IMR-90 (cell line): ENCODE measurements at regions not wholly inside any gene's neighbourhood (a gene's known extent, or its start where the extent isn't known, plus 50 kb on each side); places are given as distances from the start of the nearest gene placed in this dataset.

ENCODE experiments used
- ATAC-seq: fragments of 200-7000 bp; cut with Tn5 transposase; 2 replicates; pipeline ENCODE4 v1.9.1; 2020; ENCODE audit warnings: low read depth, mild to moderate bottlenecking, moderate library complexity
- BruUV-seq: library from RNA; stranded (reverse); fragments of 400-500 nt; replicated peaks from 2 replicates; lab custom pipeline; 2021; lab: Mats Ljungman, UMichigan
- CTCF ChIA-PET: fragments of 300-600 bp; formaldehyde crosslinking; extraction: SDS; loops from one replicate; lab custom pipeline; 2021; ENCODE audit warnings: antibody characterized with exemption; lab: Yijun Ruan, JAX
- POLR2A ChIA-PET: fragments of 300-600 bp; sonication (Branson Sonifier 250); formaldehyde crosslinking; loops from one replicate; lab custom pipeline; 2022; ENCODE audit warnings: antibody characterized with exemption; ENCODE audit not compliant: unreplicated experiment; lab: Charles Lee
- DNase-seq: peaks from one replicate; pipeline ENCODE4 v3.0.0; 2013
- H2AFZ ChIP-seq: replicated peaks from 2 replicates; pipeline ENCODE3; 2013; ENCODE audit warnings: low read length, mild to moderate bottlenecking; ENCODE audit not compliant: poor library complexity
- H2AK5ac ChIP-seq: 2 replicates; pipeline ENCODE4 v1.6.1; 2013; ENCODE audit warnings: low read depth, low read length, inconsistent platforms
- H2AK9ac ChIP-seq: replicated peaks from 2 replicates; pipeline ENCODE3; 2013; ENCODE audit warnings: mild to moderate bottlenecking, low read depth, low read length, moderate library complexity; ENCODE audit not compliant: poor library complexity
- H2BK120ac ChIP-seq: 2 replicates; pipeline ENCODE4 v1.6.1; 2013; ENCODE audit warnings: low read depth, low read length, inconsistent platforms
- H2BK15ac ChIP-seq: 3 replicates; pipeline ENCODE4 v1.6.1; 2013; ENCODE audit warnings: low read depth, low read length, inconsistent platforms
- H2BK20ac ChIP-seq: 2 replicates; pipeline ENCODE4 v1.6.1; 2013; ENCODE audit warnings: low read depth, mild to moderate bottlenecking, inconsistent platforms, low read length, moderate library complexity
- H2BK5ac ChIP-seq: 2 replicates; pipeline ENCODE4 v1.6.1; 2013; ENCODE audit warnings: mild to moderate bottlenecking, low read depth, low read length, inconsistent platforms; ENCODE audit not compliant: poor library complexity, severe bottlenecking
- H3K14ac ChIP-seq: replicated peaks from 2 replicates; pipeline ENCODE4 v1.6.1; 2013; ENCODE audit warnings: low read depth, low read length, inconsistent platforms
- H3K18ac ChIP-seq: 2 replicates; pipeline ENCODE4 v1.6.1; 2013; ENCODE audit warnings: low read depth, low read length, control low read depth
- H3K23ac ChIP-seq: 2 replicates; pipeline ENCODE4 v1.6.1; 2013; ENCODE audit warnings: low read depth, low read length, inconsistent platforms
- H3K27ac ChIP-seq: 2 replicates; pipeline ENCODE4 v1.5.1; 2013; ENCODE audit warnings: mild to moderate bottlenecking, control low read depth, low read length; ENCODE audit not compliant: insufficient read depth
- H3K27me3 ChIP-seq: 2 replicates; pipeline ENCODE4 v1.6.1; 2013; ENCODE audit warnings: low read length; ENCODE audit not compliant: control insufficient read depth, insufficient read depth
- H3K36me3 ChIP-seq: 2 replicates; pipeline ENCODE4 v1.6.1; 2013; ENCODE audit warnings: low read length, mixed read lengths; ENCODE audit not compliant: control insufficient read depth, insufficient read depth
- H3K4ac ChIP-seq: 2 replicates; pipeline ENCODE4 v1.6.1; 2013; ENCODE audit warnings: low read depth, low read length, inconsistent platforms
- H3K4me1 ChIP-seq: 2 replicates; pipeline ENCODE4 v1.6.1; 2013; ENCODE audit warnings: low read length, mixed read lengths; ENCODE audit not compliant: control insufficient read depth, insufficient read depth
- H3K4me2 ChIP-seq: 2 replicates; pipeline ENCODE4 v1.6.1; 2013; ENCODE audit warnings: low read depth, mild to moderate bottlenecking, control low read depth, low read length, moderate library complexity
- H3K4me3 ChIP-seq: 2 replicates; pipeline ENCODE4 v1.5.1; 2013; ENCODE audit warnings: low read depth, mild to moderate bottlenecking, control low read depth, low read length, moderate library complexity; ENCODE audit not compliant: insufficient read depth
- H3K56ac ChIP-seq: 2 replicates; pipeline ENCODE4 v1.6.1; 2013; ENCODE audit warnings: low read length, inconsistent platforms; ENCODE audit not compliant: insufficient read depth; ENCODE audit errors: extremely low read depth
- H3K79me1 ChIP-seq, 2 experiments: 2 replicates each; pipeline ENCODE4 v1.6.1; 2013; ENCODE audit warnings: low read length in 2 of 2, inconsistent platforms in 1 of 2, low read depth in 1 of 2
- H3K9ac ChIP-seq: 2 replicates; pipeline ENCODE4 v1.6.1; 2013; ENCODE audit warnings: low read depth, low read length, control low read depth
- H3K9me1 ChIP-seq: 2 replicates; pipeline ENCODE4 v1.6.1; 2013; ENCODE audit warnings: low read length, inconsistent platforms; ENCODE audit not compliant: insufficient read depth
- H3K9me3 ChIP-seq: 2 replicates; pipeline ENCODE4 v1.6.1; 2013; ENCODE audit warnings: low read length; ENCODE audit not compliant: control insufficient read depth, insufficient read depth
- H4K20me1 ChIP-seq: 2 replicates; pipeline ENCODE4 v1.6.1; 2013; ENCODE audit warnings: low read length, inconsistent platforms; ENCODE audit not compliant: insufficient read depth
- H4K5ac ChIP-seq: 2 replicates; pipeline ENCODE4 v1.6.1; 2013; ENCODE audit warnings: mild to moderate bottlenecking, low read depth, low read length, control low read depth
- H4K8ac ChIP-seq, 2 experiments: 2 replicates each; pipeline ENCODE4 v1.6.1; 2013; ENCODE audit warnings: low read depth in 2 of 2, low read length in 2 of 2, control low read depth in 1 of 2, inconsistent platforms in 1 of 2
- H4K91ac ChIP-seq: 2 replicates; pipeline ENCODE4 v1.6.1; 2013; ENCODE audit warnings: low read depth, low read length, inconsistent platforms; ENCODE audit not compliant: insufficient read depth
- CEBPB ChIP-seq: IDR thresholded peaks from 2 replicates; pipeline ENCODE4 v1.6.1; 2012; ENCODE audit warnings: low read depth, low read length, improper control_type of control experiment
- CHD1 ChIP-seq: IDR thresholded peaks from 2 replicates; pipeline ENCODE4 v1.6.1; 2012; ENCODE audit warnings: low read depth, low read length, improper control_type of control experiment
- MAFK ChIP-seq: IDR thresholded peaks from 2 replicates; pipeline ENCODE4 v1.6.1; 2012; ENCODE audit warnings: low read depth, low read length, improper control_type of control experiment
- WGBS, 2 experiments: methylation state at CpG; one replicate each; pipeline versions ENCODE4 v1.1.5 to v1.1.7; 2013; ENCODE audit warnings: missing lambda C conversion rate in 2 of 2; ENCODE audit not compliant: insufficient read length in 1 of 2; ENCODE audit errors: extremely low coverage in 2 of 2; 5-methylcytosine and 5-hydroxymethylcytosine counted together
- dilution Hi-C: fragments of 300-500 bp; cut with HindIII; formaldehyde crosslinking; loops from one replicate; pipeline ENCODE4 v1.14.3; 2018; ENCODE audit warnings: low sequenced_read_pairs; ENCODE audit not compliant: unreplicated experiment
- in situ Hi-C: fragments of 300-500 bp; cut with MboI; formaldehyde crosslinking; loops from 3 replicates; pipeline ENCODE4 v1.14.3; 2019; ENCODE audit warnings: low sequenced_read_pairs, inconsistent platforms, mixed read lengths
- intact Hi-C: fragments of 100-400 bp; cut with micrococcal nuclease; formaldehyde crosslinking; loops from 2 replicates; pipeline ENCODE4 v1.10.0; 2022
- TF ChIP-seq, protein P1 (sequence below): conservative IDR thresholded peaks from 2 replicates; pipeline ENCODE4 v1.5.1; 2012; ENCODE audit warnings: mild to moderate bottlenecking, low read depth, low read length, improper control_type of control experiment
- TF ChIP-seq, protein P2 (sequence below): fragments of 150-350 bp; IDR thresholded peaks from 2 replicates; pipeline ENCODE4 v1.6.1; 2017; ENCODE audit warnings: mild to moderate bottlenecking, antibody characterized with exemption, low read length, low read depth
- TF ChIP-seq, protein P3 (sequence below): fragments of 150-350 bp; IDR thresholded peaks from 2 replicates; pipeline ENCODE4 v1.6.1; 2016; ENCODE audit warnings: low read depth, mild to moderate bottlenecking, low read length, moderate library complexity, borderline replicate concordance

DNA sequence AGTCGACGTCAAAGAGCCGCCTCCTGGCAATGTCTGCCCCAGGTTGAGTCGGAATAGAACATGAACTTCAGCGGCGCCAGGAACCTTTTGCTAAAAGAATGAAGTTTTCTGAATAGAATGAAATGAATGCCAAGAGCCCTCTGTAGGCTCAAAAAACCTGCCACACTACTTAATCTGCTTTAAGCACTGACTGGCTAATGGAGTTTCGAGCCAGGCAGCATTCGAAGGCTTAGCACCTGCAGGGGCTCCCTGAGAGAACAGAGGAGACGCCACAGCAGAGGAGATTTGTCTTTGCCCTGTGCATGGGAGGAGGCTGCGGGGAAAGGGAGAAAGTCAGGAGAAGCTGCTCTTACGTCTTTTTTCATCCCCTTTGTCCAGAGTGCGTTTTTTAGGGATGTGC lies 641.7 kb downstream of the AJAP1 start:
- TF ChIP-seq CHD1, result no peak
- TF ChIP-seq, protein P1, sequence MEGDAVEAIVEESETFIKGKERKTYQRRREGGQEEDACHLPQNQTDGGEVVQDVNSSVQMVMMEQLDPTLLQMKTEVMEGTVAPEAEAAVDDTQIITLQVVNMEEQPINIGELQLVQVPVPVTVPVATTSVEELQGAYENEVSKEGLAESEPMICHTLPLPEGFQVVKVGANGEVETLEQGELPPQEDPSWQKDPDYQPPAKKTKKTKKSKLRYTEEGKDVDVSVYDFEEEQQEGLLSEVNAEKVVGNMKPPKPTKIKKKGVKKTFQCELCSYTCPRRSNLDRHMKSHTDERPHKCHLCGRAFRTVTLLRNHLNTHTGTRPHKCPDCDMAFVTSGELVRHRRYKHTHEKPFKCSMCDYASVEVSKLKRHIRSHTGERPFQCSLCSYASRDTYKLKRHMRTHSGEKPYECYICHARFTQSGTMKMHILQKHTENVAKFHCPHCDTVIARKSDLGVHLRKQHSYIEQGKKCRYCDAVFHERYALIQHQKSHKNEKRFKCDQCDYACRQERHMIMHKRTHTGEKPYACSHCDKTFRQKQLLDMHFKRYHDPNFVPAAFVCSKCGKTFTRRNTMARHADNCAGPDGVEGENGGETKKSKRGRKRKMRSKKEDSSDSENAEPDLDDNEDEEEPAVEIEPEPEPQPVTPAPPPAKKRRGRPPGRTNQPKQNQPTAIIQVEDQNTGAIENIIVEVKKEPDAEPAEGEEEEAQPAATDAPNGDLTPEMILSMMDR, result no peak
- TF ChIP-seq, protein P2, sequence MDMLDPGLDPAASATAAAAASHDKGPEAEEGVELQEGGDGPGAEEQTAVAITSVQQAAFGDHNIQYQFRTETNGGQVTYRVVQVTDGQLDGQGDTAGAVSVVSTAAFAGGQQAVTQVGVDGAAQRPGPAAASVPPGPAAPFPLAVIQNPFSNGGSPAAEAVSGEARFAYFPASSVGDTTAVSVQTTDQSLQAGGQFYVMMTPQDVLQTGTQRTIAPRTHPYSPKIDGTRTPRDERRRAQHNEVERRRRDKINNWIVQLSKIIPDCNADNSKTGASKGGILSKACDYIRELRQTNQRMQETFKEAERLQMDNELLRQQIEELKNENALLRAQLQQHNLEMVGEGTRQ, result no peak
- no peak for TF ChIP-seq MAFK
- TF ChIP-seq CEBPB, result no peak
- TF ChIP-seq, protein P3, sequence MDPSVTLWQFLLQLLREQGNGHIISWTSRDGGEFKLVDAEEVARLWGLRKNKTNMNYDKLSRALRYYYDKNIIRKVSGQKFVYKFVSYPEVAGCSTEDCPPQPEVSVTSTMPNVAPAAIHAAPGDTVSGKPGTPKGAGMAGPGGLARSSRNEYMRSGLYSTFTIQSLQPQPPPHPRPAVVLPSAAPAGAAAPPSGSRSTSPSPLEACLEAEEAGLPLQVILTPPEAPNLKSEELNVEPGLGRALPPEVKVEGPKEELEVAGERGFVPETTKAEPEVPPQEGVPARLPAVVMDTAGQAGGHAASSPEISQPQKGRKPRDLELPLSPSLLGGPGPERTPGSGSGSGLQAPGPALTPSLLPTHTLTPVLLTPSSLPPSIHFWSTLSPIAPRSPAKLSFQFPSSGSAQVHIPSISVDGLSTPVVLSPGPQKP, result no peak
- H3K9me1 ChIP-seq, result no peaks in the 10 kb centered on the region
- H2AK5ac ChIP-seq, result no peak overlapping the region
- DNase-seq, result no peak
- no peak overlapping the region for H3K23ac ChIP-seq
- in situ Hi-C loops (no loop called here), dilution Hi-C loops (no loop called here), intact Hi-C loops (no loop called here)
- no peaks in the 10 kb centered on the region for H3K27me3 ChIP-seq
- H3K9ac ChIP-seq, result no peak overlapping the region
- no peak overlapping the region for H2AK9ac ChIP-seq
- H3K79me1 ChIP-seq, result no peaks in the 10 kb centered on the region
- H3K9me3 ChIP-seq, result peaks cover 34% of the 10 kb centered on the region
- H3K4me1 ChIP-seq, result no peaks in the 10 kb centered on the region
- H2BK5ac ChIP-seq, result no peak overlapping the region
- no peaks in the 10 kb centered on the region for H3K36me3 ChIP-seq
- H4K20me1 ChIP-seq, result no peaks in the 10 kb centered on the region
- H4K91ac ChIP-seq, result no peak overlapping the region
- no peak overlapping the region for H2BK15ac ChIP-seq
- H3K18ac ChIP-seq, result no peak overlapping the region
- H3K56ac ChIP-seq, result no peak overlapping the region
- H3K14ac ChIP-seq, result no peak overlapping the region
- no peak overlapping the region for H4K8ac ChIP-seq
- no peak overlapping the region for H3K4me3 ChIP-seq
- POLR2A ChIA-PET, result no interaction called here
- no peak overlapping the region for H2BK20ac ChIP-seq
- no CpG with 5 or more reads among the region's 12 CpGs for WGBS, 2 experiments
- H2BK120ac ChIP-seq, result no peak overlapping the region
- H3K4me2 ChIP-seq, result no peak overlapping the region
- no TSS peak for BruUV-seq
- H3K27ac ChIP-seq, result no peak overlapping the region
- no peak overlapping the region for H4K5ac ChIP-seq
- ATAC-seq, result no peak
- H2AFZ ChIP-seq, result no peak overlapping the region
- CTCF ChIA-PET, result no interaction called here
- H3K4ac ChIP-seq, result no peak overlapping the region
